ENCODE measurements at regions not wholly inside any gene's neighbourhood (a gene's known extent, or its start where the extent isn't known, plus 50 kb on each side); places are given as distances from the start of the nearest gene placed in this dataset.

- TF ChIP-seq CTCF (IDR thresholded peaks at IDR 0.05; ENCODE audit: insufficient read depth, low read depth, low read length) = peak; percentile 30
- no peak for TF ChIP-seq EZH2 (IDR thresholded peaks at IDR 0.05; ENCODE audit: insufficient read depth, low read length)
These were observed 69.0 kb downstream of the ATOH1 start for GRCh38 chr4:93897559-93897958.
